Ascending aorta (tissue), 2 donors: ENCODE measurements at regions not wholly inside any gene's neighbourhood (a gene's known extent, or its start where the extent isn't known, plus 50 kb on each side); places are given as distances from the start of the nearest gene placed in this dataset.

Source experiments
- DNase-seq, 2 donors: peaks; one replicate each; pipeline ENCODE4 v3.0.0-alpha.2; 2019; ENCODE audit warnings: low spot score in 2 of 2
- H3K27ac ChIP-seq, 2 donors: fragments of 200-600 bp; sonication (generic); one replicate each; pipeline ENCODE4 v1.5.1; 2016 to 2017; ENCODE audit warnings: mild to moderate bottlenecking in 1 of 2
- H3K27me3 ChIP-seq: fragments of 200-600 bp; sonication (generic); one replicate; pipeline ENCODE4 v1.5.1; 2017
- H3K36me3 ChIP-seq, 2 donors: fragments of 200-600 bp; sonication (generic); one replicate each; pipeline ENCODE4 v1.5.1; 2016
- H3K4me1 ChIP-seq, 2 donors: fragments of 200-600 bp; sonication (generic); one replicate each; pipeline ENCODE4 v1.5.1; 2016 to 2017; ENCODE audit warnings: mild to moderate bottlenecking in 1 of 2
- H3K4me3 ChIP-seq, 2 donors: fragments of 200-600 bp; sonication (generic); one replicate each; pipeline ENCODE4 v1.5.1; 2016 to 2017; ENCODE audit warnings: mild to moderate bottlenecking in 1 of 2
- H3K9me3 ChIP-seq, 2 donors: fragments of 200-600 bp; sonication (generic); one replicate each; pipeline ENCODE4 v1.5.1; 2016
- CTCF ChIP-seq, 3 experiments: fragments of 200-600 bp in 2 of 3; fragments of 450-650 bp in 1 of 3; sonication (generic) in 2 of 3; IDR thresholded peaks; one replicate each; pipeline ENCODE4 v1.5.1; 2016 to 2019; ENCODE audit warnings: antibody characterized with exemption in 3 of 3, mild to moderate bottlenecking in 1 of 3, moderate library complexity in 1 of 3
- intact Hi-C: fragments of 100-400 bp; cut with DNase I; formaldehyde crosslinking; loops from one replicate; pipeline ENCODE4 v1.15.1; 2023

- no peak for TF ChIP-seq CTCF (IDR thresholded peaks at IDR 0.05)
- Histone ChIP-seq H3K4me3 (no peak overlapping the region), H3K4me1 (peaks cover 2 to 25% of the 10 kb centered on the region in 2 donors), H3K36me3 (no peaks in the 10 kb centered on the region), H3K27ac (no peak overlapping the region), H3K27me3 (no peaks in the 10 kb centered on the region), H3K9me3 (no peaks in the 10 kb centered on the region)
- intact Hi-C loops = no loop called here
- no peak for DNase-seq
Measured at GRCh38 chr3:72112435-72112834, 327.5 kb upstream of the PROK2 start.

- no peak for TF ChIP-seq CTCF (IDR thresholded peaks at IDR 0.05)
- intact Hi-C loops = no loop called here
- no peaks in the 10 kb centered on the region for H3K9me3 ChIP-seq
- peaks cover 2 to 25% of the 10 kb centered on the region in 2 donors for H3K4me1 ChIP-seq
- no peaks in the 10 kb centered on the region for H3K27me3 ChIP-seq
- H3K4me3 ChIP-seq = no peak overlapping the region
- DNase-seq = no peak
- H3K27ac ChIP-seq = no peak overlapping the region
- H3K36me3 ChIP-seq = no peaks in the 10 kb centered on the region
Measured at GRCh38 chr3:72111265-72112205, 326.6 kb upstream of the PROK2 start.

- no peaks in the 10 kb centered on the region for H3K36me3 ChIP-seq
- no peak for TF ChIP-seq CTCF (IDR thresholded peaks at IDR 0.05)
- H3K9me3 ChIP-seq = no peaks in the 10 kb centered on the region
- no peak for DNase-seq
- intact Hi-C loops = no loop called here
- no peaks in the 10 kb centered on the region for H3K27me3 ChIP-seq
- H3K4me1 ChIP-seq = peaks cover 2 to 20% of the 10 kb centered on the region in 2 donors
- H3K4me3 ChIP-seq = no peak overlapping the region
- H3K27ac ChIP-seq = no peak overlapping the region
Measured at GRCh38 chr3:72109327-72110259, 324.6 kb upstream of the PROK2 start.

GRCh38 chr3:72105306-72105705, 320.4 kb upstream of the PROK2 start:
- no peak overlapping the region for H3K27ac ChIP-seq
- TF ChIP-seq CTCF (IDR thresholded peaks at IDR 0.05) = no peak
- no peaks in the 10 kb centered on the region for H3K9me3 ChIP-seq
- no peak overlapping the region for H3K4me3 ChIP-seq
- peaks cover 0 to 6% of the 10 kb centered on the region in 2 donors for H3K4me1 ChIP-seq
- H3K27me3 ChIP-seq = no peaks in the 10 kb centered on the region
- H3K36me3 ChIP-seq = no peaks in the 10 kb centered on the region
- intact Hi-C loops = no loop called here
- DNase-seq = no peak

- Histone ChIP-seq H3K36me3 (no peaks in the 10 kb centered on the region), H3K27ac (no peak overlapping the region), H3K9me3 (no peaks in the 10 kb centered on the region), H3K27me3 (no peaks in the 10 kb centered on the region), H3K4me3 (no peak overlapping the region), H3K4me1 (peaks cover 0 to 6% of the 10 kb centered on the region in 2 donors)
- DNase-seq = no peak
- intact Hi-C loops = loop anchor here (5.0 kb wide), 2 partner anchors 70 to 155 kb away; no protein-coding TSS in a partner anchor
- no peak for TF ChIP-seq CTCF (IDR thresholded peaks at IDR 0.05)
Measured at GRCh38 chr3:72102112-72102616, 317.2 kb upstream of the PROK2 start.
